HL-60/S4 treated with phorbol 12-myristate 13-acetate at 8.2 ng/mL for 4 days and 3 days (cell line): ENCODE measurements at regions not wholly inside any gene's neighbourhood (a gene's known extent, or its start where the extent isn't known, plus 50 kb on each side); places are given as distances from the start of the nearest gene placed in this dataset.
"Not testable (repeated sequence)": the region's sequence is repeated elsewhere in the genome, so short reads cannot be mapped to it uniquely, and the experiment has no call there.

Source experiments
- in situ Hi-C: fragments of 300-500 bp; cut with MboI; formaldehyde crosslinking; loops from 2 replicates; pipeline ENCODE4 v1.15.0; 2022; ENCODE audit warnings: low sequenced_read_pairs

DNA sequence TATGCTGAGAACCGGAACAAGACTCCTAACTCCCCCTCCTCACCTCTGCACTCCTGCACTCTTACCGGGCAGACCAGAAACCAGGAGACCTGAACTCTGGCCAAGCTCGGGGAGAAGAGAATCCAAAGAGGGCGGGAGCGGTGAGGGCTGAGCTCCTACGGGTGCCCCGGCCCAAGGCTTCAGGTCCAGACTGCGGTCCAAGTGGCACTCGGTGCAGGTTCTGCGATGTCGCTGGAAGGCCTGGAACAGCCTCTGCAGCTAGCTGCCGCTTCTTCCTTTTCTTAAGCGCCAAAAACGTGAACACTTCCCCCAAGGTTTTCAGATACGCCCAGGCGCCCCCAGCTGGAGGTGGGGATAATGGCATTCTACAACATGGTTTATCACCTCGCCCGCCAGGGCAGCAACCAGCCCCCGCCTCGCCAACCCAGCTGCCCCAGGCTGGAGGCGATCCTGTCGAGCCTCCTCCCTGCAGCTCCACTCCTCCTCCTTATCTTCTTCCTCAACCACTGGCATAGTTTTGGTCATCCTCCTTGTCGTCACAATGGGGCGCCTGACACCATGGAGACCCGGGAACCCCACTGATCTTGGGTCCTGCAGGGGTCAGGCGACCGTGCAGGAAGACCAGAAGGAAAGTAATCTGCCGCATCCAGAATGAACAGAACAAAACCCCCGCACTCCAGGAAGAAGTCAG is 1735.9 kb downstream of the TP53TG3F start:
- in situ Hi-C loops, result no loop called here

DNA sequence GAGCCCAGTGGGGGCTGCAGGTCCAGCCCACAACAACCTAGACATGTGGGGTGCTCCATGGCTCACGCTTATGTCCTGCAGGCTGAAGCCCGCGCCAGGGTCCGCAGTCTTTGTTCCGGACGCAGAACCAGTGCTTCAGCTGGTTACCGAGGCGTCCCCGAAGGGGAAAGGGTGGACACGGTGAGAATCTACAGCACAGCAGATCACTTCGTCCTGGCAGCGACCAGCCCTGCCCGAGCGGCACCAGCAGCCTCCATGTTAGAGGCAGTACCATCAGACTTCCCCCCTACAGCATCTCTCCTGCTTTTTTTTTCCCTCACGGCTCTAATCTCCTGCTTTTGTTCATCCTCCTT is 1736.4 kb downstream of the TP53TG3F start:
- in situ Hi-C loops, result no loop called here

DNA sequence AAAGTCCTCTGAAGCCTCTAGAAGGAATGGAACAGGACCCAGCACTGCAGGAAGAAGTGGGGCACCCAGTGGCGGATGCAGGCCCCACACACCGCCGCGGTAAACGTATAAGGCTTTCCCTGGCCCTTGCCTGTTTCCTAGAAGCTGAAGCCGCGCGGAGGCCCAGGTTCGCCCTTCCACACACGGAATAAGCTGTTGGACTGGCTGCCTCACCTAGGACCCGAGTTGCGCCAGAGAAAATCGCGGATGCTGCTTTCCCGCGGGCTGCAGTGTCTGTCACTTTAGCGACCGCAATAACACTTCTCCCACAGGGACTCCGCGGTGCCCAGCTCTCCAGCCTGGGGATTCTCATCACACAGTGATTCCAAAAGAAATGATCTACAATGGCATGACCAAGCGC is 1736.9 kb downstream of the TP53TG3F start:
- in situ Hi-C loops, result no loop called here

DNA sequence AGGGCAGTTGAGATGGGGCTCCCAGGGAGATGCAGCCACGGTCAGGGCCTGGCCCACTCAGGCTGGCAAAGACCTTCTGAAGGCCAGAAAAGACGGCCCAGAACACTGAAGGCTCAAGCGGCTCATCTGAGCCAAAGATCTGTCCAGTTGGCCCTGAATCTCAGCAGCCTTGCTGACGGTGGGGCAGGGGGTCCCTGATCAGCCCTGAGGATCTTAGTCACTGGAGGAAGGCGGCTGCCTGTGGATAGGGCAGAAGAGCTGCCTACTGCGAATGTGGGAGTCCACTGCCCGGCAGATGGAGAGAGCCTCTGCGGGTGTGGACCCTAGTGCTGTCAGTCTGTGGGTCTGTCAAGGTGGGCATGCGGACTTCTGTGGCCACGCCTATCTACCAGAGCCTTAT is 1738.2 kb downstream of the TP53TG3F start:
- in situ Hi-C loops, result no loop called here

DNA sequence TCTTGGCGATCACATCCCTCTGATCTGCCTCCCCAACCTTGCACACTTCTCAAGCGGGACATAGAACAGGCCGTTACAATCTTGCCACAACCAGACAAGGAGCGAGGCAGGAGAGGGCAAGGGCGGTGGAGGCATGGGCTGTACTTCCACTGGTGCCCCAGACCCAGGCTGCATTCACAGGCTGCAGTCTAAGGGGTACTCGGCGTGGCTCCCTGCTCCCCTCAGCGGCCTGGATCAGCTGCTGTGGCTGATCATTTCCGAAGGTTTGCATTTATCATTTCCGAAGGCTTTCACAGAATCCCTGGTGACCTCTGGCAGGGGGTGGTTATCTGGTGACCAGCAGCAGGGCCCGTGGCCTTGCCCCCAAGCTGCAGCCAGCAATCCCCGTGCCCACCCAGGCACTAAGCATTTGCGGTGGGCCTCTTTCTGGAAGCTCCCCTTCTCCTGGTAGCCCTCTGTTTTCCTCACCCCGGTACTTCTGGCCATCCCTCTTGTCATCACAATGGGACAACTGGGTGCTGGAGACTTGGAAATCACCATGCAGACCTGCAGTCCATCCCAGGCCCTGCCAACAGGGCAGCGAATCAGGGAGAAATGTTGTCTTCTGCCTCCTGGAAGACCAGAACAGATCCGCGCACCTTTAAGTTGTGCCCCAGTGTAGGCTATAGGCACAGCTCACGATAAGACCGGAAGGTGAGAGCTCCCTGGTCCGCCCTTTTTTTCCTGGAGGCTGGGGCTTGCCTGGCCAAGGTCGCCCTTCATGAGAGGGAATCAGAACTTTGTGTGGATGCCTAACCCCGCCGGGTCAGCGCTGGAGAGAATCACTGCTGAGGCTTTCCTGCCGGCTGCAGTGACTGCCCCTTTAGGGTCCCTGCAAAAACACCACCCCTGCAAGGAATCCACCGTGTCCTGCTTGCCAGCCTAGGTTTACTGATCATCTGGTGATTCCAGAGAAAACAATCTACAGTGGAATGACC is 1739.1 kb downstream of the TP53TG3F start:
- in situ Hi-C loops, result no loop called here

DNA sequence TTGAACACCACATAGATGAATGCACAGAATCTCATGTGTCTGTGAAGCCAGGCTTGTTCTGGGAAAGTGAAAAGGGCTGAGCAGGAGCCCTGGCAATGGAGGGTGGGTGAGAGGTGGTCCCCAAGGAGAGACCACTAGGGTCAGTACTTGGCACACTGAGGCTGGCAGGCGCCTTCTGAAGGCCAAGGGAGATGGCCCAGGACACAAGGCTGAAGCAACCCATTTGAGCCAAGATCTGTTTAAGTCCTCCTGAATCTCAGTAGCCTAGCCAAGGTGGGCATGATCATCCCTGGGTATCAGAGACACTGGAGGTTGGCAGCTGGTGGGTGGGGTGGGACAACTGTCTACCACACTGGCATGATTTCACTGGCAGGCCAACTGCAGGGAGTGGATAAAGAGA is 1741.2 kb downstream of the TP53TG3F start:
- in situ Hi-C loops, result no loop called here

DNA sequence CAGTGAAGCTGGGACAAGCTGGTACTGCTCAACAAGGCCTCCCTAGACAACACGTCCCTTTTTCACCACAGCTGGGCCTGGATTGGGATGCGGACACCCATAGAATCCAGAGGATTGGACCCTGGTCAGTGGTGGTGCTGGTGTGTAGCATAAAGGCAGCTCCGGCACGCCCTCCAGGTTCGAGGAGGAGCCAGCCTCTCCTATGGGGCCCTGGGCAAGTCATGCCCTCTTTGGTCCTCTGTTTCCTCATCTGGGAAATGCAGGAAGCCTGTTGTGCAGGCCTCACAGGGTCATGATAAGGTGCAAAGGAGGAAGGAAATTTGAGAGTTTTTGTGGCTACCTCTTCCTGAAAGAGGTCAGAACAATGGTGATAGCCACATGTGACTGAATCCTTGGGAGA is 1741.7 kb downstream of the TP53TG3F start:
- in situ Hi-C loops, result no loop called here

DNA sequence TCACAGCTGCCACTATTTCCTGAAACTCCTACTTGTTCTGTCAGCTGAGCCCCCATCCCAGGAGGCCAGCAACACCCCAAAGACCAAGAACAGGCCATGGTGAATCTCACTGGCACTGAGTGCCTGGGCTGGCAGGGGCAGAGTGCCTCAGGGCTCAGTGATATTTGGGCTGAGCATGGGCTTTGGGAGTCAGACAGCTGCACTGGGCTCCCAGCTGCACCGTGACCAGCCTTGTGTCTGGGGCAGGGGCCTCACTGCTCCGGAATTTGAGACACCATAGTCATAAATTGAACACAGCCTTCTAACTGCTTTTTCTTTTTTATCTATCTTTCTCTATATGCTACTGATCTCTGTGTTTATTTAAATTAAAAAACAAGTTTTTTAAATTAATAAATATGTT is 1744.2 kb downstream of the TP53TG3F start:
- in situ Hi-C loops, result no loop called here

DNA sequence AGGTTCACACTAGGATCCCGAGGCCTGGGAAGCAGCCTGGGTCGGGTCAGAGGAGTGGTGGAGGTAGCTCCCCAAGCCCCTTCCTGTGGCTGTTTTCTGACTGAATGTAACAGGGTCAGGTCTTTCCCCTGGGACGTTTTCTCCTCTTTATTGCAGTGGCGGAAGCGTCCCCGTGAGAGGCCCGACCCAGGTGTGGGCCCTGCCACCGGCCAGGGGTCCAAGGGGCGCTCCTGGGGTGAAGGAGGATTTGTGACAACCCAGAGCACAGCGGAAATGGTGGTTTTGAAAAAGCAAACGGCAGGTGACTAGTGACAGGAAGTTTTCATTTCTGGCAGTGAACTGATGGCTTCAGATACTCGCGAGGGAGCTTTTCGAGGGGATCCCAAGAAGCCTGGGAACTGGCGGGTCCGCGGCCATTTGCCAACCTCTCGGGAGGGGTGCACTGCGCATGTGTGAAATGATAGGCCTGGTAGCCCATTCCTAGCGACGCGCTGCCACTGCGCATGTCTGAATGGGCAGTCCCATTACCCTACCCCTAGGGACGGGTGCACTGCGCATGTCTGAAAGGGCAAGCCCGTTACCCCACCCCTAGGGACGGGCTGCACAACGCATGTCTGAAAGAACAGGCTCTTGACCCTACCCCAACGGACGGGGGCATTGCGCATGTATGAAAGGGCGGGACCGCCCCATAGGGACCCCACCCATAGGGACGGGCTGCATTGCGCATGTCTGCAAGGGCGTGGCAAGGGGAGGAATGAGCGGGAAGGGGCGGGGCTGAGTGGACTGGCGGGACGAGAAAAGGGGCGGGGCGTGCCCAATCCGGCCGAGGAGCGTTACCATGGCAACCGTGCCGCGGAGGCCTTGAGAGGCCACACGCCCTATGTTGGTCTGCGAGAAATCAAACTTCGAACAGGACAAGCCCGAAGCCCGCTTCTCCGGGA is 1747.9 kb downstream of the TP53TG3F start:
- in situ Hi-C loops, result no loop called here

DNA sequence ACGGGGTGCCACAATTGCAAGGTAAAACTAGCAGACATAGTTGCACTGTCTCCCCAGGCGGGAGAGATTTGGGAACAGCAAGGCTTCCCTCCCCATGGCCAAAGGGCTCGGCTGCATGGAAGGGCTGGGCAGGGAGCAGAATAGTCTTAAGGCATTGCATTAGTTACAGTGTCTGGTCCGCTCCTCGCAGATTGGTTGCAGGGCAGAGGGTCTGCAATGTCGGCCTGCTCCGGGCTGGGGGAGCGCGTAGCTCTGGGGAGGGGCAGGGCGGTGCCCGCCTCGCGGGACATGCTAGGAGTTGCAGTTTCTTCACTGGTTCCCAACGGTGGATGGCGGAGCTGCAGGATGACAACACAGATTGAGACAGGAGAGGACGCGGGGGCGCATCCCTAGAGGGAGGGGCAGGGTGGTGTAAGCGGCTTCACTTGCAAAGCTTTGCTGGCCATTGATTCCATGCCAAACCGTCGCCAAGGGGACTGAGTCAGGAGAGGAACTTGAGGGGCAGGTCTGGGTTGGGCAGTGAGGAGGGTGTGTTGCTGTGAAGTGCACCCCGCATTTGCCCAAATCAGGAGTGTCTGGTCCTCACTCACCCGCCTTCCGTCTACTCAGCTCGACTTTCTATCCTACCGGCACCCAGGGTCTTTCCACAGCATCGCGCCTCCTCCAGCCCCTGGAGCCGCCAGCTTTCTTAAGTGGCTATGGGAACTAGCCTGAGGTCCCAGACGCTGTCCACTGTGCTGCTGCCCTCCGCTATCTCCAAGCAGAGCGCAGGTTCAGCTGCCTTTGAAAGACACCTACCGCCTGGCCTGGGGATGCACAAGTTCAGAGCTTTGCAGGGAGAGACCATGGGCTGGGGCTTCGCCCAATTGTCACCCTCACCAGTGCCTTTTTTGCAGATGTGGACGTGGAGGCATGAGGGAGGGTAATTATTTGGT is 1748.9 kb downstream of the TP53TG3F start:
- in situ Hi-C loops, result no loop called here

DNA sequence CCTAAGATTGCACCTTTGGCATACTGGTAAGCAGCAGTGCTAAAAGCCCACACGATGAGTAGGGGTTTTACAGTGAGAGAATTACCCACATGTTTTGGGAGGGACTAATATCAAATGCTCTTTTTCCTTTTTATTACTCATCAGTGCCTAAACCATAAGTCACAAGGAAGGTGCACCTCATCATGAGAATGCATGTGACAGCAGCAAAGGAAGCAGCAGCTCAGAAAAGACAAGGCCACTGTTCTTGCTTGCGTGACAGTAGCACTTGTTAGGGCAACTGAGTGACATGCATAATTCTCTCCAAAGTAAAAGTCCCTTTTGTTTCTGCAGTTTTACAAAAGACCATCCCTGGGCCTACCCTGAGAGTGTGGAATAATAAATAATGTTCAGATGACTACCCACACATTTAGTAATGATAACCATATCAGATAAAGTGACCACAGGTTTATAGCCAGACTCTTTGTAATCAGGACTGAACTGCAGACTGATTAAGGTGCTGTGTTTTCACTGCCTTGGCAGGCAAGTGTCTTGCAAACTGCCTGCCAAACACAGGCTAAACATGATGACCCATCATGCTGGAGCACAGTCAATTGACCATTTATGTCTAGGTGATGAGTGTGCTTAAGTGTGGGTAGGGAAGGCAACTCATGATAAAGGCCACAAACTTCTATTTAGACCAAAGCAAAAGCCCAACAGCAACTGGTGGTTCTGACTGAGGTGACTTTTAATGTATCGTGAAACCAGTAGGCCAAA is 1751.4 kb downstream of the TP53TG3F start:
- in situ Hi-C loops, result no loop called here

DNA sequence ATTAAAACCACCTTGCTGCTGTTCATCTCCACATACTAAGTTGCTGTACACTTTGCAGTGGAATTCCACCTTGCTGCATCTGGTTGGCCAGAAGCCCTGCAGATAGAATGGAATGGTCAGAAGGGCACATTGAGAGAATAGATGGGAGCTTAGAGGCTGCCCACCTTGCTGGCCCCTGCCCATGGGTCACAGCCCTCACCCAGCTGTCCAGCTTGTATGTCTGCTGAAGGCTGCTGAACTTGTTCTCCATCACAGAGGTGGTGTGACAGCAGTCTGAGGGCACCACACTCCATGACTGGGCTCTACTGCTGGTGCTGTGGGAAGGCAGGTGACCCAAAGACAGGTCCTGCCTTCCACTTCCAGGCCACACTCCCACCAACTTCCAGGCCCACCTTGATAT is 1755.4 kb downstream of the TP53TG3F start:
- in situ Hi-C loops, result no loop called here

DNA sequence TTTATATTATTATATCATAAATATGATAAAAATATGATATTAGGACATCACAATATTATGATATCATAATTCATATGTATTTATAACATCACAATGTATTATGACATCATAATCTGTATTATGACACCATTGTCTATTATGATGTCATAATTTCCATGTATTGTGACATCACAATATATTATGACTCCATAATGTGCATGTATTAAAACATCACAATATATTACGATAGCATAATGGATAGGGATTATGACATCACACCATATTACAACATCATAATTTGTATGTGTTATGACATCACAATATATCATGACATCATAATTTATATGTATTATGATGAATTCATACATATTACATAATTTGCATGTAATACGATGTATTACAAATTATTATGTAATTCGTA is 1755.9 kb downstream of the TP53TG3F start:
- in situ Hi-C loops, result no loop called here

DNA sequence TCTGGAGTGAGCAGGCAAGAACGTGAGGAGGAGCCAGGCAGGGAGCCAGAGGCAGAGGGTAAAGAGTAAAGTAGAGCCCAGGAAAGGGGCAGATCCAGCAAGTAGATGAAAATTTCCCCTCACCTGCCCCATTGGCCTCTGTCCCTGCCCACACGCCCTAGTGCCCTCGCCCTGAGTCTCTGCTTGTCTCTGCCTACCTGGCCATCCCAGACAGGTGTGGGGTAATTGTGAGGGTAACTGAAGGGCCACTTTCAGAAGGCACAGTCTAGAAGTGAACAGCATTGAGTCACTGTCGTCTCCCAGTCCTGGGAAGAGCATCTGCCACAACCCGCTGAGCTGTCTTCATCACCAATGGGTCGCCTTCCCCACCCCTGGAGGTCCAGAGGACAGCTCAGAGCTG is 1756.8 kb downstream of the TP53TG3F start:
- in situ Hi-C loops, result not testable (repeated sequence)

DNA sequence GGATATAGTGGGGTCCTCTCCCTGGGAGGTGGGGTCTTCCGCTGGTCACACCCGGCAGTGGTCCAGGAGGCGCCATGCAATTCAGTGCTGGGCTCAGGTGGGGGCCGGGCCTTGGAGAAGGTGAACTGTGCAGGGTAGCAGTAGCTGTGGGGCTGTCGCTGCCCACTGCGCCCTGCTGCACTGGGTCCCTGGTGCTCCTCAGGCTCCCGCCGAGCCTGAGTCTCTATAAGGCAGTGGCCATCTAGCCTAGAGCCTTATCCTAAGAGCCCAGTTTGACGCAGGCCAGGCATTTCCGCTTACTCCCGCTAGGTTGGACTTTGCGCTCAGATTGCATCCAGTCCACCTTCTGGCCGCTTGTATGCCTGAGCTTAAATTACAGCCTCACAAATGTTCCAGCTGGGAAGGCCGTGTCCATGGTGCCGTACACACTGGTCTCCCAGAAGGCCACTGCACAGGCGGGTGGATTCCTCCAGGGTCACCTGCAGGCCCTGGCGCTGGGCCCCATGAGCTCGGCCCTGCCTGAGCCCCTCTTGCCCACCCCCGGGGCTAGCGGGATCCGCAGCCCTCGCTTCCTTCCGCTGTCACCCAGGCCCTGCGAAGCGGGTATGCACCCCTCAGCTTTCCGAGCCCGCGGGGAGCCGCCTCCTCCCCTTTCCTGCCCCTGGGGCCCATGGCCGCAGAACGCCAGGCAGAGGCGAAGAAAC is 1762.2 kb downstream of the TP53TG3F start:
- in situ Hi-C loops, result no loop called here

DNA sequence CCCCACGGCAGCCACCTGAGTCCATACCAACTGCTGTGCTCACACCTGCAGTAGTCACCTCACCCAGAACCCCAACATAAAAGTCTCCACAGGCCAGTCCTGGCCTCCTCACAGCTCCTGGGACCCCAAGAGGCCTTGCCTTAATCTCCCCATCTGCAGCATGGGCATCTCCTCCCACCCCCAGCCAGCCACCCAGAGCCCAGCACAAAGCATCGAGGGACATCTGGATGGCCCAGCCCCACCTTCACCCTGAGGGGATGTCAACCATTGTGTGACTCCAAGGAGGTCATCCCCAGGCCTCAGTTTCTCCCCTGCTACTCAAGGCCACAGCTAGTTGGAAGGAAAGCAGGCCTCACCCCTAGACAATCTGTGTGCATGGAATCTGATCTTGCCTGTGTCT is 1775.3 kb downstream of the TP53TG3F start:
- in situ Hi-C loops, result no loop called here

DNA sequence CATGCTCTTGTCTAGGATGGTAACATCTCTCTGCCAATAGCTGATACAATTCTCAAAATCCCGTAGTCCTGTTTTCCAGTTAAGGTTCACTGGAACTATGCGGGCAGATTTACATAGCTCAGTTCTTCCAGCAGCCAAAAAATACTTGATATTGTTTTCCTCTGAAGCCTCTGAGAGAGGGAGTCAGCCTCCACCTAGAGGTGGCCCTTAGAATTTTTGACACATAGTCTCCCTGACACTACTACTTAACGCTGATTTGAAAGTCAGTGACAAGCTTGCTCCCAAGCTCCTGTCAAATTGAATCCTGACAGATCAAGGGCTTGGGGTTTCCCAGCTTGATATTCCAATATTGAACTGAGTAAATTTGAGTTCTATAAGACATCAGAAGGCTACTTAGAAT is 1780.1 kb downstream of the TP53TG3F start:
- in situ Hi-C loops, result no loop called here

DNA sequence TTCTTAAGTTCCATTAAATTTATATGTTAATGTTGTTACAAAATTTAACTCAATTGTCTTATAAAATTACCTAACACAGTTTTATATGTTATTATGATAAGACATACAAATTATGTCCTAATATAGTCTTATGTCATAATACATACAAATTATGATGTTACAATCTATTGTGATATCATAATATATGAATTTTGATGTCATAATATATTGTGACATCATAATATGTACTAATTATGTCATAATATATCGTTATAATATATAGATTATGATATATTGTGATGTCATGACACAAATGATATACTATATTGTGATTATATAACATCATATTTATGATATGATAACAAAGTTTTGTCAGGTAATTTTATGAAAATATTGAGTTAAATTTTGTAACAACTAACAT is 1789.6 kb downstream of the TP53TG3F start:
- in situ Hi-C loops, result no loop called here
